ENCODE measurements at regions not wholly inside any gene's neighbourhood (a gene's known extent, or its start where the extent isn't known, plus 50 kb on each side); places are given as distances from the start of the nearest gene placed in this dataset.
"Not testable (repeated sequence)": the region's sequence is repeated elsewhere in the genome, so short reads cannot be mapped to it uniquely, and the experiment has no call there.

DNA sequence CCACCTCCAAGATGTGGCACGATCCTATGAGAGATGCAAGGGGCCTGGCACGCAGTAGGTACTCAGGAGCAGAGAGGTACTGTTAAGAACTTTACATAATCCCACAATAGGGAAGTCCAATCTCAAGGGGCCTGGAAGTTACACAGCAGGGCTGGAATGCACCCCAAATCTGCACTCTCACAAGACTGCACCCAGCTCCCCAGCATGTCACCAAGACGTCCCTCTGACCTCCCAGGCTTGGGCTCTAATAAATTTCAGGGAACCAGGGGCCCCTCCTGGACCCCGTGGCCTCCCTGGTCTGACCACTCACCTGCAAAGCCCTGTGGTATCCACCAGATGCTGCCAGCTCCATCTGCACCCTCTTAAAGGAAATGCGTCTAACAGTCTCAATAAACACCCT is 94.9 kb downstream of the OAT start:
- no peak for DNase-seq

DNA sequence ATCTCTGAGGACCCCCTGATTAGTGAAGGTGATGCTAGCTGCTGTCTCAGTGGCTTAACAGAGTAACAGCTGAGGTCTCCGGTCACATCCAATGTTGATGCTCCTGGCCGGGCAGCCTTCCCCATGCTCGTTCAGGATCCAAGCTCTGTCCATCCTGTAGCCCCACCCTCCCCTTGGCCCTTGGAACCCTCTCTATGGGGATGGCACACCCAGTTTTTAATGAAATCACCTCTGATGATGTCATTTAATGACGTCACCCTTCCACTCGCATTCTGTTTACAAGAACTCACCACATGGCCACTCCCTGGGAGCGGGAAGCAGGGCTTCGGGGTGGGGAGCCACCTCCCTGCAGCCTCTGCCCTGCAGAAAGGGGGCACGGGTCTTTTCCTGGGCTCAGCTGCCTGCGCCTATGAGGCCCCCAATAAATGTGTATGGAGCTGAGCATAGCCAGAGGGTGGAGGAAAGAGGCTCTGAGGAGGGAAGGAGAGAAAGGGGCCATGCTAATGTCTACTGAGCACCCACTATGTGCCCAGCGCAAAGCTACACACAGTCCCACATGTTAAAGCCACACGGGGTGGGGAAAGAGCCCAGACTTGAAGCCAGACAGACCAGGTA is 95.5 kb downstream of the OAT start:
- DNase-seq: no peak

DNA sequence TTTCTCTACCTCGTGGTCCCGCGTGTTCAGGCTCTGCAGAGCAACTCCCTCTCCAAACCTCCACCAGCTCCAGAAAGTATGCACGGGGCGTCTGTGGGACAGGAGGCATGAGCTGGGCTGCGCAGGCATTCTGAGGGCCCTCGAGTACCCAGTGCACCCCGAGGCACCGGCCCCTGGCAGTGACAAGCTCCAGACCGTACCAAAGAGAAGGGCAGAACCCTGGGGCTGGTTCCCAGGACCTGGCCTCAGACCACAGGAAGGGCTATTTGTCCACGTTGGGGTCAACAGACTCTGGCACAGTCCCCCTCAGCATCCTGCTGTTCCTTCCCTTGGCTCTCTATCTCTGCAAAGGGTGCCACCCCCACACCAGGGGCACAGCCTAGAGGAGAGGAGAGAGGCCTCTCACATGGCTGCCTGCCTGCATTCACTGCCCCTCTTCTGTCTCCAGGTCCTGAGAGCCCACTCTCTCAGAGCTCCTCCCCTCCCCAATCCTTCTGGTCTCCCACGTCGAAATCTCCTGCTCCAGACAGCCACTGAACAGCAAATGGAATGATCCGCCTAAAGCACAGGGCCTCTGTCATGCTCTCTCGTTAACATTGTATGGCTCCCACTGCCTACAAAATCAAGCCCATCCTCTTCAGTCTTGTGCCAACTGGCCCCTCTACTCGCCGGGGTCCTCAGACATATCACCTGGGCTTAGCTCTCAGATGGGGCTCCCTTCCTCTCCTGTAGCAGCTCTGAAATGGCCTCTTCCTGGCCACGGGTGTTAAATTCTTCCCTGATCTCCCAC is 96.3 kb downstream of the OAT start:
- no peak for DNase-seq

DNA sequence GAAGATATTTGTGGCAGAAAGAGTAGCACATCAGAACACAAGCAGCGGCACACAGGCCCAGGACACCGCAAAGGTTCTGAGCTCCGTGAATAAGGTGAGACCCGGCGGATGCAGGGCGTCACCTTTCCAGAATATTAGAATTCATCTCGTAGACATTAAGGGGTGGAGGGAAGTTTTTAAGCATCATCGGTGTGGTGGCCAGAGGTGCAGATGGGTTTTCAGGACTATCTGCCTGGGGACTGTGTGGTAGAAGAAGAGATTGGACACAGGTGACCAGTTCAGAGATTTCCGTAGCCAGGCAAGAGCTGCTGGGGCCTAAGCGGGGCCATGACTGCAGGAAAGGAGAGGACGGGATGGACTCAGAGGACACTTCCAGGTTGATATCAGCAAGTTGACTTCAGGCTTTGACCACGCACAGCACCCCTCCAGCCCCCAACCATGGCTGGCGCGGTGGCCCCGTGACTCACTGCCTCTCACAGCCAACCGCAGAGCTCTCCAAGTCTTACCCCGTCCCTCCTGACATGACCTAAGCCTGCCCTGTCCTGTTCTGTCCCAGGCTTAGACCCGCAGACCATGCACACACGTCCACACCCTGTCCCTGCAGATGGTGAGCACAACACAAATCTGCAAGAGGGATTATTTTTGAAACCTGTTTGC is 97.2 kb downstream of the OAT start:
- no peak for DNase-seq

DNA sequence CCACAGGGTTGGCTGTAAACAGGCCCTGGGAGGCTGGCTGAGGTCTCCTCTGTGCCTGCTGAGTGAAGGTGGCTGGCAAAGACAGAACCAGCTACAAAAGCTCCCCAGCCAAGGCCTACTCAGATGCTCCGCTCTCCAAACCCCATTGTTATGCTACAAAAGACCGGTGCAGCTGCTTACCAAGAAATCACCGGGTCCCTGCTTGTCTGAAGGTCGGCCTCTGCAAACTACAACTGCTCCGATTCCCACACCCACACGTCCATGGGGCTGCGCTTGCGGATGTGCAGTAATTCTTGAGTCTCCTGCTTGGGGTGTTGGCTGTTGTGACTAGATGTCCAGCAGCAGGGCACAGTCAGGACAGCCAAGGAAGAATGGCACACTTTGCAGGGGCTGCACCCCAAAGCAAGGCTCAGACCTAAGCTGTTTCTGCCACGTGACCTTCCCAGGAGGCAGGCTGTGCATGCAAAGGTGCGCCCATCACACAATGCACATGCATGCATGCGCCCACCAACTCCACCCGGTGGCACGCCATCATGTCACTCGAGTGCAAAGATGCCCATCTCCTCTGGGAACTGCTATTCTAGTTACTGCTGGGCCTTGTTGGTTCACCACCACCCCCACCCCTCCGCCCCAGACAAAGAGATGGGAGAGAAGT is 97.8 kb downstream of the OAT start:
- DNase-seq: no peak

DNA sequence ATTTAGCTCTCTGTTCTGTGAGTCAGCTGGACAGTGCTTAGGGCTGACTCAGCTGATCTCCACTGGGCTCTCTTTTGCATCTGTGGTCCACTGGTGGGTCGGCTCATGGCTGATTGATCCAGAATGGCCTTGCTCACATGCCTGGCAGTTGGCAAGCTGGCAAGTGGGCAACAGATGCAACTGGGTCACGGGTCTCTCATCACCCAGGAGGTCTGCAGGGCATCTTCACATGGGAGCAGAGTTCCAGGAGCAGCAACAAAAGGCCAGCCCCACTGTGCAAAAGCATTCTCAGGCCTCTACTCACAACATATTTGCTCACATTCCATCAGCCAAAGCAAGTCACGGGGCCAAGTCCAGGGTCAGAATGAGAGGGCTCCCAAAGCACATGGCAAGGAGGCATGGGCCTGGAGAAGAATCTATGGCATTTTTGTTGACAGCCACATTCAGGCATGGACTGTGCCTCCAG is 98.8 kb downstream of the OAT start:
- no peak for DNase-seq

DNA sequence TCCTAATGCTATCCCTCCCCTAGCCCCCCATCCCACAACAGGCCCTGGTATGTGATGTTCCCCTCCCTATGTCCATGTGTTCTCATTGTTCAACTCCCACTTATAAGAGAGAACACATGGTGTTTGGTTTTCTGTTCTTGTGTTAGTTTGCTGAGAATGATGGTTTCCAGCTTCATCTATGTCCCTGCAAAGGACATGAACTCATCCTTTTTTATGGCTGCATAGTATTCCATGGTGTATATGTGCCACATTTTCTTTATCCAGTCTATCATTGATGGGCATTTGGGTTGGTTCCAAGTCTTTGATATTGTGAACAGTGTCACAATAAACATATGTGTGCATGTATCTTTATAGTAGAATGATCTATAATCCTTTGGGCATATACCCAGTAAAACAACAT is 99.2 kb downstream of the OAT start:
- DNase-seq: not testable (repeated sequence)

DNA sequence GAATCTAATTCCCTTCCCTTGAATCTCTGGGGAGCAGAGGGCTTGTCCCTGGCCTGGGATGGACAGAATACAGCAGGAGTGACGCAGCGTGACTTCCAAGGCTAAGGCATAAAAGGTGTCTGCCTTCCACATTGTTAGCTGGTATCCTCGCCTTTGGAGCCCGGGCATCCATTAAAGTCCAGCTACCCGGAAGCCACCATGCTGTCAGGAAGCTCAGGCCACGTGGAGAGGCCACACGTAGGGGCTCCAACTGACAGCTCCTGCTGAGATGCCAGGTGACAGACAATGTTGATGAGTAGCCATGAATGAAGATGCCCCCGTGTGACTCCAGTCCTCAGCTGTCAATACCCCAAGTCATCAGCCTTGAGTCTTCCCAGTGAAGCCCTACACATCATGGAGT is 99.9 kb downstream of the OAT start:
- no peak for DNase-seq

DNA sequence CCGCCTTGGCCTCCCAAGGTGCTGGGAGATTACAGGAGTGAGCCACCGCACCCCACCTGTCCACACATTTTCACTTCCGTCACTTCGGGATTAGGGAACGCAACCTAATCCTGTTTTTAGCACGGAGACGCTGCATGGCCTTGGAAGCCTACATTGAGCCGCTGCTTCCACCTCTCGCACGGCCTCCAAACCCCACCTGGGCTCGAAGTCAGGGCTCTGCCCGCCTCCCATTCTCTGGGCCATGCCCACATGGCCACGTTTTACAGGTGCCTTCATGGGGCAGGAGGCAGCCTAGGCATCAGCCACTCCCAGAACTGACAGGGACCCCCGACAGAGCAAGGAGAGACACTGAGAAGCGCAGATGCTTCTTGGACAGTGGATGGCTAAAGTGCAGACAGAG is 100.6 kb downstream of the OAT start:
- no peak for DNase-seq

DNA sequence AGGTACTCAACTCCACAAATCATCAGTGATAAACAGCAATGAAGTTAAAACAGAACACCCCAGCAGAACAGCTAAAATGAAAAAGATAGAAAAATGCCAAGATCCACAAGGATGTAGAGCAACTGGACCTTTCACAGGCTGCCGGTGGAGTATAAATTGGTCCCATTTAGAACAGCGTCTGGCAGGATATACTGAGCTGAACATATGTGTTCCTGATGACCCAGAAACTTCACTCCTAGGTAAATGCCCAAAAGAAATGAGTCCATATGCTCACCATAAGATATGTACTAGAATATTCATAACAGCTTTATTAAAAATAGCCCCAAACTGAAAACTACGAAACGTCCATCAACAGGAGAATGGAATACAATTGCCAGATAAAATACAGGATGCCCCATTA is 102.4 kb downstream of the OAT start:
- DNase-seq: no peak

DNA sequence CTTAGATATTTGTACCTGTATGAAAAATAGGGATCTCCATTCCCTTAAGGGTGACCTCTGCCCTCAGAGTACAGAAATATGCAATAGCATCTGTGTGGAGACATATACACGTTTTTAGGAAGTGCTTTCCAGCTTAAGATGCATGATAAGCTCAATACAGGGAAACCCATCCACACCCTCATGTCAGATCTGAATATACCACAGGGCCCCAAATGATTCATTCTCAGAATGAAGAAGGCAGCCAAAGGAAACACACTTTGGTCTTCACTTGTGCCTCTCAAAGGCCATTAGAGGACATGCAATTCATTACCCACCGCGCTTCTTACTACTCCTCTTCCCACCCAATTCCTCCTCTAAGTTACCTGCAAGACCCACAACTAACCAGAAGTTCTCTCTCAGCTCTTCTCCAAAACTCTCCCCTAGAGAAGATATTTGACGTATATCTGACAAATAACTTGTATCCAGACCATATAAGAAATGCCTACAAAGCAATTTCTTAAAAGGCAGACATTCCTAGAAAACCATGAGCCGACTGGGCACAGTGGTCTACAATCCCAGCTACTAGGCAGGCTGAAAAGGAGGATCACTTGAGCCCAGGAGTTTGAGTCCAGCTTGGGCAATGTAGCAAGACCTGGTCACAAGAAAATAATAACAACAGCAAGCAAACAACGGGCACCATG is 103.0 kb downstream of the OAT start:
- DNase-seq: no peak

DNA sequence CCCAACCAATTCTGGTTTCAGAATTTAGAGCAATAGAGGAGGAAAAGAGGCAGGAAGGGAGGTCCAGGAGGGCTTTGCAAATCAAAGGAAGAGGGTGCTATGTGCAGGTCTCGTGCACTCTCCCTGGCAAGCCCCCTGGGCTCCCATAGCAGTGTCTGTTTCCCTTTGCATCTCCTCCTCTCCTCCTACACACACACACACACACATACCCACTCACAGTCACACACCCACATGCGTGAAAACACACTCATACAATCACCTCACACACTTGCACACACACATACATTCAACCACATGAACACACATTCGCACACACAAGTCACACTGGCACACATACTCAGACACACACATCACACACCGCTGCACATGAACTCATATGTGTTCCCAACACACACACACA is 105.3 kb downstream of the OAT start:
- no peak for DNase-seq

DNA sequence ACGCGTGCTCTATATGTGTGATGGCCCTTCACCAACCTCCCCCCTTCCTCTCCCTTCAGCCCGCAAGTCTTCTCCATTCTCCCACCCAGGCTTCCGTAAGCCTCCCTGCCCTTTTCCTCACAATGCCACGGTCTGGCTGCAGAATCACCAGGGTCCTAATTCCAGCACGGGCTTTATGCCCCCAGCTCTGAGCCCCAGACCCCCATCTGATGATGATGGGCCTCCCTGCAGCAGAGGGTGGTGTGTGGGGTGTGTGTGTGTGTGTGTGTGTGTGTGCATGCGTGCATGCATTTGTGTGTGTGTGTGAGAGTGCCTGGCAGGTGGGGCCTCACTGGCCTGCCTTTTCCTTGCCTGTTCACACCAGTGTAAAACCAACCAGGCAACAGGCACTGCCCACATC is 109.9 kb downstream of the OAT start:
- no peak for DNase-seq

DNA sequence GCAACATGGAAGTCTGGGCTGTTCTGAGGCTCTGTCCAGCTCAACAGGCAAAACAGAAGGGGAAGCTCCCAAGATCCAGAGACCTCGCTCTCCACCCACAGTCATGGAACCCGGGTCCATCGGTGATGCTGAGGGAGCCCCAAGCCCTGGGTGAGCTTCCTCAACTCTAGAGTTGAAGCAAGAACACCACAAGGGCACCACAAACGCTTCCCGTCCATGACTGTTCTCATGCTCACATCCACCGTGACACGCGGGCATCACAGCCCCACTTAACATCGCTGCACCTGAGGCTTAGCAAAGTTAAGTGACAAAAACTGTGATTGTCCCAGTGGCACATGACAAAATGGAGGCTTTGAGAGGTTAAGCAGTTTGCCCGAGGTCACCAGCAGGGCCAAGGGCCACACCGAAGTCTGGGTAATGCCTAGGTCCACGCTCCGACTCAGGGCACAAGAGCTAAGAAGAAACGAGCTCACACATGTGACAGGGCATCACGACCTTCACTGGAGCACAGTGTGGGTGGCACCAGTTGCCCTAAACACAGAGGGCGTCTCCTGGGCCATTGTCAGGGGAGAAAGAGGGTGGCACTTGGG is 110.6 kb downstream of the OAT start:
- DNase-seq: no peak

DNA sequence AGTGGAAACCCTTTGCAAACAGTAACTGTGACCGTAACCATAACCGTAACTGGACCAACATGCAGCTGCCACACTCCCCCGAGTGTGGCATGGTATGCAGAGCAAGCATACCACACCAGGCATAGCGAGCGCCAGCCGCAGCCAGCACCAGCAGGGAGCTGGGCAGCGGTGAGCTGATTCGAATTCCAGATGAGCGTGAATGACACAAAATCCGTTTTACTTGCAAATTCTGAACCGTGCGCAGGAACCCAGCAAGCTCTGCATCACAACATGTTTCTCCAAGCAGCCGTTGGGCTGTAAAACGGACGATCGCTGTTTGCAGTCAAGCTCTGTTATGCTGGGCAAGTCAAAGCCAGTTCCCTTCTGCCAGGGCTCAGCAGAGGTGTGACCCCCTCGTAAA is 111.1 kb downstream of the OAT start:
- no peak for DNase-seq

DNA sequence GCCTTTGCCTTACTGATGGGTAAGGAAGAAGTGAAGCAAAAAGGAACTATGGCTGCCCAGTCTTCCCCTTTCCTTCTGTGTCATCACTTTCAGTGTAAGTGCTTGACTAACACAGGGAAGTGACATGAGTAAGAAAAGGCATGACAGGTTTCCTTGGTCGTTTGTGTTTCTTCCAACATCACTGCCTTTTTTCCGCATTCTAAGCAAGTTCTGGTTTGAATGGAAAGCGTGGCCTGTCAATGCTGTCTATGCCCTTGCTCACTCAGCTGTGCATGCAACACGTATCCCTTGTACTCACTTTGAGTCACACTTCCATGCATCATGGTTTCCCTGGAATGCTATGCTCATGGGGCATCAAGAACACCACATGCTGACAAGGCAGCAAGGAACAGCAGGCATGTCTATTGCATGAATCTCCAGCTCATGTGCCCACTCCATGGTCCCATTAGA is 111.8 kb downstream of the OAT start:
- DNase-seq: no peak

DNA sequence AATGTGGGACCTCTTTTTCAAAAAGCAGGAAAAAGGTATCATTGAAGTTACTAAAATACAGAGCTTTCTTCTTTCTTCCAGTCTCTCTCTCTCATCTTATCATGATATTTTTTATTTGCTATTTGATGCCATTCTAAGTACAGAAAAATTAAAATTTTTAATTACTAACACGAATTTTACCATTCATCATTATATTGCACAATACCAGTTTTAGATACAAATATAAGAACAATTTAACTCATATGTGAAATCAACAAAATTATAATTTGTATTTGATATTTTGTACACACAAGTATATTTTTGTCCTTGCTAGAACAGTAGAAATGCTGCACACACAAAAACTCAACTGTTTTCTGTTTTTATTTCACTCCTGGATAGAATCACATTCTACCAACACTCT is 112.2 kb downstream of the OAT start:
- DNase-seq: no peak

DNA sequence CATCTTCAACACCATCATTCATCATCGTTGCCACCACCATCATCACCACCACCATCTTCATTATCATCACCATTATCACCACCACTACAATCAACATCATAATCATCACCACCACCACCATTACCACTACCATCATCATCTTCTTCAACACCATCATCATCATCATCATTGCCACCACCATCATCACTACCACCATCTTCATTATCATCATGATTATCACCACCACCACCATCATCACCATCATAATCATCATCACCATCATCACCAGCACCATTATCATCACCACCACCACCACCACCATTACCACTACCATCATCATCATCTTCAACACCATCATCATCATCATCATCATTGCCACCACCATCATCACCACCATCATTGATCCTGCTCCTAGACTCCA is 112.7 kb downstream of the OAT start:
- no peak for DNase-seq

DNA sequence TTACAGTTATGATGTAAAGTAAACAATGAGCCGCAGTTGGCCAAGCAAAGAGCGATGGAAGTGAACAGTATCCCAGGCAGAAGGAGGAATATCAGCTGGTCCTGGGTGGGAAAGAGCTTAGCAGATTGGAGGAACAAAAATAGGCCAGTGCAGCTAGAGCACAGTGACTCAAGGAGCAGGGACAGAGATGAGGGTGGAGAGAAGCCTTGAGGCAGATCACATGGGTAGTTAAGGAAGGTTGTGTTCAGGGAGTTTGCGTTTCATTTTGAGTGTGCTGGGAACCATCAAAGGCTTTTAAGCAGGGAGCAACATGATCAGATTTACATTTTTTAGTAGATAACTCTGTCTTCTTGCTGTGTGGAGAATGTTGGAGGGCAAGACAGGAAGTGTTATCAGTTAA is 113.6 kb downstream of the OAT start:
- no peak for DNase-seq

DNA sequence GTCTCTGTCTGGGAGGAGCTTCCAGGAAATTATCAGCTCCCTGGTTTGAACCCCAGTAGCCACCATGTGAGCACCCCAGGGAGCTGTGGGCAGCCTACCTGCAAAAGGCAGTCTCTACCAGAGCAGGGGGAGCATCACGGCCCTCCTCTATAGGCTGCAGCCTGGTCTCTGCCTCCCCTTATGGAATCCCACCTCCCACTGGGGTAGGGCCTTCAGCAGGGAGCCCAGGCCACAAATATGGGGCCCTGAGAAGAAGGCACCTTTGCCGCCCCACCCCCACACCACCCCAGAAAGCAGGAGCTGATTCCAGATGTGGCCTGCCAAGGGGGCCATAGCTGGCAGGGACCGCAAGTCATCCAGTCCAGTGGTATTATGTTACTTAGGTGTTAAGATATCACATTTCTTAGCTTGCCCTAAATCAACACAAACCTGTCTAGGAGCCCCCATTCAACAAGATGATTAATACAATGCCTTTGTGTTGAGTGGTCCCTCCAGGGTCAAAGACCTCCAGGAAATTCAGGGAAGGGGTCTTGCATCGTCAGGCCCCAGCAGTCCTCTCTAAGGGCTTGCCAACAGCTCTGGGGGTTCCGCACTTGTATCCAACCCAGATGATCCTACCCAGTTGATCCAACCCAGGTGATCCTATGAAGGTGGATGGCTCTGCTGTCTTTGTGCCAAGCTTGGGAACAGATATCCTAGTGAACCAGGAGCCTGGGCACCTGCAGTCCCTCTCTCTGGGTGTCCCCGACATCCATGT is 114.9 kb downstream of the OAT start:
- no peak for DNase-seq

DNA sequence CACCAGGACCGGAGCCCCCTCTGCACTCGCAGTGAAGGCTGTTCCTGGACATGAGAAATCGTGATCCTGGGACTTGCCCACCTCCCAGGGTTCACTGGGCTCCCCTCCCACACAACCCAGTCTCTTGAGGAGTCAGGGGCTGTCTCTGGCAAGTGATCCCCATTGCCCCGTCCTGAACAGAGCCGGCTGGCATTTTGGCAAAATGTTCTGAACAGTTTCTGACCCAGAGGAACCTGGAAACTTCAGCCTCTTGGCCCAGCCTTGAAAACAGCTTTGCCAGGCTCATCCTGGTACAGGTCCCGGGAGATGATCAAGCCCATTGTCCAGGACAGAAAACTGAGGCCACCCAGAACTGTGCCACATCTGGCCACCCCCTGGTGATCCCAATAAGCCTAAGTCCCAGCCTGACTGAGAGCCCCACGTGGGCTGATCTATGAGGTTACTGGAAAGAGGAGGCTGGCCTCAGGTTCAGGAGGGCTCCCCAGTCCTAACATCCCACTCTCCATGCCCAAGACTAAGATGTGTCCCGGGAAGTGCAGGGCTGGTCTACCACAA is 115.7 kb downstream of the OAT start:
- no peak for DNase-seq

DNA sequence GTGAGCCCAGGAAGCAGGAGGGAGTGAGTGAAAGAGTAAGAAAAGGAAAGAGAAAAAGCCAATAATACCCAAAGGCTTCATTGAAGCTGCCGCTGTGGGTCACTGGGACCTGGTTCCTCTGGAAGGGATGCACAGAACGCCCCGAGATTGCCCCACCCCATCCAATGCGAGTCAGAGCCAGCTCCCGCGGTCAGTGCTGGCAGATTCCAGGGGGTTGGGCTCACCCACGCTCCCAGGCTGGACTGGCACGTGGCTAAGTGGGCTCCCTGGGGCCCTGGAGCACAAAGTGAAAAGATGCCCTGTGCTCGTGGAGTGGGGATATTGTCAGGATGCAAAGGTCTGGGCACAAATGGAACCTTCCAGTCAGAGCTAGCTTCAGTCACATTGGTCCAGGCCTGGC is 117.0 kb downstream of the OAT start:
- DNase-seq: no peak
